Epidermal melanocyte (primary cell): ENCODE measurements at regions not wholly inside any gene's neighbourhood (a gene's known extent, or its start where the extent isn't known, plus 50 kb on each side); places are given as distances from the start of the nearest gene placed in this dataset.
"Not testable (repeated sequence)": the region's sequence is repeated elsewhere in the genome, so short reads cannot be mapped to it uniquely, and the experiment has no call there.

Experiments
- DNase-seq: peaks from one replicate; pipeline ENCODE4 v3.0.0; 2011; ENCODE audit warnings: low spot score; ENCODE audit not compliant: insufficient read length

GRCh38 chr6:134414793-134415192 lies 96.9 kb upstream of the SGK1 start:
- no peak for DNase-seq

GRCh38 chr6:134413241-134413643 lies 95.3 kb upstream of the SGK1 start:
- no peak for DNase-seq

GRCh38 chr6:134410541-134410940 lies 92.6 kb upstream of the SGK1 start:
- no peak for DNase-seq

- DNase-seq = no peak
Observed at GRCh38 chr6:134407791-134408190, 89.9 kb upstream of the SGK1 start.

- DNase-seq = no peak
Observed at GRCh38 chr6:134406311-134406710, 88.4 kb upstream of the SGK1 start.

- no peak for DNase-seq
Observed at GRCh38 chr6:134405386-134406087, 87.6 kb upstream of the SGK1 start.

- not testable (repeated sequence) for DNase-seq
Observed at GRCh38 chr6:134403312-134403711, 85.4 kb upstream of the SGK1 start.

- DNase-seq = no peak
Observed at GRCh38 chr6:134402372-134402984, 84.6 kb upstream of the SGK1 start.

- DNase-seq = no peak
Observed at GRCh38 chr6:134400941-134401340, 83.0 kb upstream of the SGK1 start.

GRCh38 chr6:134398453-134398852 lies 80.5 kb upstream of the SGK1 start:
- DNase-seq = no peak

GRCh38 chr6:134397676-134398075 lies 79.8 kb upstream of the SGK1 start:
- no peak for DNase-seq

GRCh38 chr6:134394905-134395304 lies 77.0 kb upstream of the SGK1 start:
- DNase-seq = no peak

GRCh38 chr6:134394208-134394607 lies 76.3 kb upstream of the SGK1 start:
- no peak for DNase-seq

GRCh38 chr6:134391205-134391604 lies 73.3 kb upstream of the SGK1 start:
- no peak for DNase-seq

GRCh38 chr6:134389658-134390057 lies 71.7 kb upstream of the SGK1 start:
- DNase-seq = no peak

- no peak for DNase-seq
Observed at GRCh38 chr6:134389129-134389528, 71.2 kb upstream of the SGK1 start.

- DNase-seq = not testable (repeated sequence)
Observed at GRCh38 chr6:134386482-134386881, 68.6 kb upstream of the SGK1 start.

- no peak for DNase-seq
Observed at GRCh38 chr6:134381959-134382358, 64.0 kb upstream of the SGK1 start.

GRCh38 chr6:134379599-134379998 lies 61.7 kb upstream of the SGK1 start:
- DNase-seq = no peak

GRCh38 chr6:134379076-134379475 lies 61.2 kb upstream of the SGK1 start:
- DNase-seq = no peak

GRCh38 chr6:134378426-134378825 lies 60.5 kb upstream of the SGK1 start:
- DNase-seq = no peak

- DNase-seq = no peak
Observed at GRCh38 chr6:134376785-134377184, 58.9 kb upstream of the SGK1 start.

- no peak for DNase-seq
Observed at GRCh38 chr6:134375220-134375580, 57.3 kb upstream of the SGK1 start.
